ENCODE measurements at regions not wholly inside any gene's neighbourhood (a gene's known extent, or its start where the extent isn't known, plus 50 kb on each side); places are given as distances from the start of the nearest gene placed in this dataset.

- H3K4me3 ChIP-seq (ENCODE audit: low read depth, low read length) = no peak overlapping the region
- peak; percentile 64 for DNase-seq (ENCODE audit: low read depth)
Observed at GRCh38 chr12:115203701-115204100, 519.7 kb upstream of the TBX3 start.

- no peak overlapping the region for H3K4me3 ChIP-seq (ENCODE audit: low read depth, low read length)
- DNase-seq (ENCODE audit: low read depth) = no peak
Observed at GRCh38 chr12:115201966-115202365, 518.0 kb upstream of the TBX3 start.

GRCh38 chr12:115199831-115200230, 515.9 kb upstream of the TBX3 start:
- DNase-seq (ENCODE audit: low read depth) = peak; percentile 65
- H3K4me3 ChIP-seq (ENCODE audit: low read depth, low read length) = no peak overlapping the region

DNA sequence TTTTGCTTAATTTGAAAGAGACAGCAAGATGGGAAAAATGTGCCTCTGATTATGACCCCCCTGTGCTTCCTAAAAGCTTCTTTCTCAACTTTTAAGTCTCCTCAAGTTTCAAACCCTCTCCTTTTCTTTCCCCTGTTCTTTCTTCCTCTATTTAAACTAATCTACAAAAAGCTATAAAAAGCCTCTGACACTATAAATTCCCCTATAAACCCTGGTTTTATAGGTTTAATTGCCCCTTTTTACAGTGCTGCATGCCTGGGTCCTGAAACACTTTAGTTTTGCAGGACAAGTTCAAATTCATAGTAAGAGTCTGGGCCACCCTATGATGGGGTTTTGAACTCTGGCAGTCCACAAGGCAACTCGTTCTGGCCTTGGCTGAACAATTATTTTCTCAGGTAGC, 510.9 kb upstream of the TBX3 start:
- DNase-seq (ENCODE audit: low read depth) = no peak
- H3K4me3 ChIP-seq (ENCODE audit: low read depth, low read length) = no peak overlapping the region

- no peak for DNase-seq (ENCODE audit: low read depth)
- H3K4me3 ChIP-seq (ENCODE audit: low read depth, low read length) = no peak overlapping the region
Observed at GRCh38 chr12:115194448-115194847, 510.5 kb upstream of the TBX3 start.

- DNase-seq (ENCODE audit: low read depth) = no peak
- no peak overlapping the region for H3K4me3 ChIP-seq (ENCODE audit: low read depth, low read length)
Observed at GRCh38 chr12:115191342-115191741, 507.4 kb upstream of the TBX3 start.

DNA sequence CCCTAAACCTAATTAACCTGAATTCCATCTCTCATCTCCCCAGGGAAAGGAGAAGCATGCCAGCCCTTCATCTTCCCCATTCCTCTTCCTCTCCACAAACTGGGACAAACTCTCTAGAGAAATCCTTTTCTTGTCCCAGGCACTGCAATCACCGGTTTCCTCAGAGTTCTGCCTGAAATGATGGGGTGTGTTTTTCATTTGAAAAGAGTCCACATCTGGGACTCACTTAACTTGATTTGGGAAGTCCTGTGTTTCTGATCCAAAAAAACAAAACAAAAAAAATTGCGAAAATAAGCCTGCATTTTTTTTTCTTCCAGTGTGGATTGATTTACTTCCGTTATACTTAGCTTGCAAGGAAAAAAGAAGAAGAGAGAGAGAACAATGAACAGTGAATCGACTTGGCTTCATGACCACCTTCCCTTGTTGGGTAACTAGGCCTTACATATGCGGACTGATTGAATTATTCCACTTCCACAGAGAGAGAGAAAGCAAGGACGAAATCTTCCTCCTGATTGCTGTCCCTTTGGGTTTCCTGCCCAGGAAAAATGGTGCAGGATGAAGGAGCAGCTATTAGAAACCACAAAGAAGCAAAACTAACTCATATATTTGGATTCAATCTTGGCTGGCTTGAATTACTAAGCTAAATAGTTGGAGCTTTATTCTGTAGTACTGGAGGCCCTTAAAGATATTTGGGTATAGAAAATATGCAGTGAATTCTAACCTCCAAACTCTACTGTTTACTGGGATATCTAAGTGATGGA, 506.2 kb upstream of the TBX3 start:
- DNase-seq (ENCODE audit: low read depth) = no peak
- H3K4me3 ChIP-seq (ENCODE audit: low read depth, low read length) = no peak overlapping the region

DNA sequence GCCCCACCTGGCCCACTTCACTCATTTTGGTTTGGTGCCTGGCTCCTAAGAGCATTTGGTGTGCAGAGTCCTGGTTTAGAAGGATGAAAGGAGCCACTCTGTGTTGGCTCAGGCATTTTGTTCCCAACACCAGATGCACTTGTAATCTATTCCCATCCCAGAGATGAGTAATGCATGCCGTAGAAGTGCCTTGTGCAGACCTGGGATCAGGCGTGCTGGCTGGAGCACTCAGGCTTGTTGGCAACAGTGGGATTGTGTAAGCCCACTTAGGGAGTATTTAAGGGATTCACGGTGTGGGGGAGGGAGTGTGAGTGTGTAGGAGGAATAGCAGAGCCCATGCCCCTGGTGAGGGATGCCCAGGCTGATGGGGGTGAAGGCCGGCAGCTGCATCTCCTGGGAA, 501.5 kb upstream of the TBX3 start:
- H3K4me3 ChIP-seq (ENCODE audit: low read depth, low read length) = no peak overlapping the region
- peak; percentile 39 for DNase-seq (ENCODE audit: low read depth)

DNA sequence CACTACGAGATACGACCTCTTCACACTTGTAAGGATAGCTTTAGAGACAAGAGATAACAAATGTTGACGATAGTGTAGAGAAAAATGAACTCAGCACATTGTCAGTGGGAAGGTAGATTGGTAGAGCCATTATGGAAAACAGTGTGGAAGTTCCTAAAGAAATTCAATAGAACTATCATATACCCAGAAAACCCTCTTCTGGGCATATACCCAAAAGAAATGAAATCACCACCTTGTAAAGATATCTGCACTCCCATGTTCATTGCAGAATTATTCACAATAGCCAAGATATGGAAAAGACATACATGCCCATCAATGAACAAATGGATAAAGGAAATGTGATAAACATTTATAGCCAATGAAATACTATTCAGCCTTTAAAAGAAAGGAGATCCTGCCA, 499.8 kb upstream of the TBX3 start:
- no peak for DNase-seq (ENCODE audit: low read depth)

DNA sequence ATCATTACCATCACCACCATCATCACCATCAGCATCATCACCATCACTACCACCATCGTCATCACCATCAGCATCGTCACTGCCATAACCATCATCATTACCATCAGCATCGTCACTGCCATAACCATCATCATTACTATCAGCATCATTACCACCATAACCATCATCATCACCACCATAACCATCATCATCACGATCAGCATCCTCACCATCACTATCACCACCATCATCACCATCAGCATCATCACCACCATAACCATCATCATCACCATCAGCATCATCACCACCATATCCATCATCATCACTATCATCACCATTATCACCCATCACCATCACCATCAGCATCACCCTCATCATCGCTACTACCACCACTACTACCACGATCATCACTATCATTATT, 493.9 kb upstream of the TBX3 start:
- no peak overlapping the region for H3K4me3 ChIP-seq (ENCODE audit: low read depth, low read length)
- DNase-seq (ENCODE audit: low read depth) = no peak

More for the DNA sequence above, 499.8 kb upstream of the TBX3 start:
- no peak overlapping the region for H3K4me3 ChIP-seq (ENCODE audit: low read depth, low read length)

DNA sequence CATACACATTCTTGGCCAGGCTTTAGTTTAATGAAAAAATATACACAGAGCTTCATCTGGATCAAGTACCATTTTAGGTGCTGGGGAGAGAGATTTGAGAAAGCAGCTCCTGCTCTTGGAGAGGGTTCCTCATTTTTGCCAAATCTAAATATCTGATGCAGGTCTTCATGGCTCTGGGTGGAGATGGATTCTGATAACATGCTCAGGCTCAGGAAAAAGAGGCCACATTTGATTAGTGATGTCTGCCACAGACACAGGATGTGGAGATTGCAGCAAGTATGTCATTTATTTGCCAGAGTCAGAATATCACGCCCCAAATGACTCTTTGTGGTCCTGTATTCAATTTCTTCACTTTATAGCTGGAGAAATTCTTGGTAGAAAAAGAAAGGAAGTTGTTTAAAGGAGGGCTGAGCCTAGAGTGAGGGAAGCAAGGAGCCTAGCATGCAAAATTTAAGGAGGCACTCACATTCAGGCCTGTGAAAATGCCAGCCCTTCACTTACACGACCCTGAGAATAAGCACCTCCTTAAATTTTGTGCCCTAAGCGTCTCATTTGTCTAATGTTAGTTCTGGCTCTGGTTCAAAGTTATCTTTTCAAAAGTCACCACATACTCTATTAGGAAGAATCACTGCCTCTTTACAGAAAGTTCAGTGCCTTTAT, 492.9 kb upstream of the TBX3 start:
- no peak overlapping the region for H3K4me3 ChIP-seq (ENCODE audit: low read depth, low read length)
- DNase-seq (ENCODE audit: low read depth) = no peak

DNA sequence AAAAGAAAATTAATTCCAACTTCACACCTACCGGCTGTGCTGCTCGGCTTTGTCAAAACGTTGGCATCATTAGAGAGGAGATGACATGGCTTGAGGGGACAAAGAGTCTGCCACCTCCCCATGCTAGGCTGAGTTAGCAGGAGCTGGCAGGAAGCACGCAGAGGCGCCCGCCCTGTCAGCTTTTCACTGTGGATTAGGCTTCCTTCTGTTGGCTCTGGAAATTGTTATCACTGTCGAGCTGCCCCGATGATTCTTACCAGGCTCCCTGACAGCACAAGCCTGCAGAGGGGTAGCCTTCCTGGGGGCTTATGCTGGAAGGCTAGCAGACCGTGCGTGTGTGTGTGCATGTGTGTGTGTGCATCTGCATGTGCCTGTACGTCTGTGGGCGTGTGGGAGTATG, 490.9 kb upstream of the TBX3 start:
- DNase-seq (ENCODE audit: low read depth) = no peak
- H3K4me3 ChIP-seq (ENCODE audit: low read depth, low read length) = no peak overlapping the region

DNA sequence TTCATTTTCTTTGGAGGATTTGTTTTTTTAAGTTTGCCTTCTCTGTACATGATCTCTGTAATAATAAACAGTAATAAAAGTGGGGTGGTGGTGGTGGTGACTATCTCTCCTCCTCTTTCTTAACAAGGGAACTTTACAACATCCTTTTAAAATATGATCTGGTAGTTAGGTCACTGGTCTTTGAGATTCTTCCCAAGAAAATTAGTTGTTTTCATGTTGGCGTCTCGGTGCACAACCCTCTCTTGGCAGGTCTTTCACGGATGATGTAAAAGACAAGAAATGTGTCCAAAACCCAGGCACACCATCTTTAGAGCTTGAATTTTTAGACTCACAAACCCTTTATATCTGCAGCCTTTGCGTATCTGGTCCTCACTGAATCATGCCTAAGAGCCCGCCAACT, 488.5 kb upstream of the TBX3 start:
- no peak overlapping the region for H3K4me3 ChIP-seq (ENCODE audit: low read depth, low read length)
- no peak for DNase-seq (ENCODE audit: low read depth)

DNA sequence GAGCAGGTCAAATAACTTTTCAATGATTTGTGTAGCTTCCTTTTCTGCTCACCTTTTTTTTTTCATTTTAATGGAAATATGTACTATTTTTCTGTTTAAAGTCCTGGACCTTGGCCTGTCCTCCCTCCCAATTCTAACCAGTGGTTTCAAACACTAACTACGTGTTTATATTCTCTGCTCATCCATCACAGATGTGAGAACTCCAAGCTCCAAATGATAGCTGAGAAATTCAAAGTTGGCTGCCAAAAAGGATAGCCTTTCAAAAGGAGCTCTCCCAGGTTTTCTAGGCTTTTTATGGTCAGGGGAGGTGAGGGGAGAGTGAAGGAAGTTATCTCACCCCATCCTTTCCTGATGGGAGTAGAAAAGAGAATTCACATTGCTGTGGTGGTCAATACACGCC, 486.0 kb upstream of the TBX3 start:
- H3K4me3 ChIP-seq (ENCODE audit: low read depth, low read length) = no peak overlapping the region
- no peak for DNase-seq (ENCODE audit: low read depth)

DNA sequence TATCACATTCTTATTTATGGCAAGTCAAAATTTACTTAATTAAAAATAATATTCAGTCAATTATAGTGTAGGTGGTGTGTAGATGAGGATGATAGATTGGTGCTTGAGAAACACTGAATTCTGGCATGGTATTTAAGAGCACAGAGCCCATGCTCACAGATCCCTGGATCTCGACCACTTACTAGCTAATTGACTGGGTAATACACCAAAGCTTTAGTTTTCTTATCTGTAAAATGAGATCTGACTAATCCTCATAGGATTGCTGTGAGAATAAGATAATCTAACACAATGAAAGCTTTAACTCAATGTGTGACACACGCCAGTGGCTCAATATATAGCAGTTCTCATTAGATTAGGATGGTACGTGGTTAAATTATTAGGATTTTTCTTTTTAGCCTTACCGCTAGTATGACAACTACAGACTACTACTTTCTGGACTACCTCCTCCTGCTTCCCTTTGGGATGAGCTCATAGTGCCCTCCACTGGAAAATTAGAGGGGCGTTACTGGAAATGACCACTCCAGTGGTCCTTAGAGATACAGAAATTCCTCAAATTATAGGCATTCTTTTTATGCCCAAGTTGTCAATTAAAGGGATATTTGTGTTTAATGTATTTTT, 482.8 kb upstream of the TBX3 start:
- no peak overlapping the region for H3K4me3 ChIP-seq (ENCODE audit: low read depth, low read length)
- no peak for DNase-seq (ENCODE audit: low read depth)

- DNase-seq (ENCODE audit: low read depth) = no peak
- no peak overlapping the region for H3K4me3 ChIP-seq (ENCODE audit: low read depth, low read length)
Observed at GRCh38 chr12:115163710-115164109, 479.7 kb upstream of the TBX3 start.

DNA sequence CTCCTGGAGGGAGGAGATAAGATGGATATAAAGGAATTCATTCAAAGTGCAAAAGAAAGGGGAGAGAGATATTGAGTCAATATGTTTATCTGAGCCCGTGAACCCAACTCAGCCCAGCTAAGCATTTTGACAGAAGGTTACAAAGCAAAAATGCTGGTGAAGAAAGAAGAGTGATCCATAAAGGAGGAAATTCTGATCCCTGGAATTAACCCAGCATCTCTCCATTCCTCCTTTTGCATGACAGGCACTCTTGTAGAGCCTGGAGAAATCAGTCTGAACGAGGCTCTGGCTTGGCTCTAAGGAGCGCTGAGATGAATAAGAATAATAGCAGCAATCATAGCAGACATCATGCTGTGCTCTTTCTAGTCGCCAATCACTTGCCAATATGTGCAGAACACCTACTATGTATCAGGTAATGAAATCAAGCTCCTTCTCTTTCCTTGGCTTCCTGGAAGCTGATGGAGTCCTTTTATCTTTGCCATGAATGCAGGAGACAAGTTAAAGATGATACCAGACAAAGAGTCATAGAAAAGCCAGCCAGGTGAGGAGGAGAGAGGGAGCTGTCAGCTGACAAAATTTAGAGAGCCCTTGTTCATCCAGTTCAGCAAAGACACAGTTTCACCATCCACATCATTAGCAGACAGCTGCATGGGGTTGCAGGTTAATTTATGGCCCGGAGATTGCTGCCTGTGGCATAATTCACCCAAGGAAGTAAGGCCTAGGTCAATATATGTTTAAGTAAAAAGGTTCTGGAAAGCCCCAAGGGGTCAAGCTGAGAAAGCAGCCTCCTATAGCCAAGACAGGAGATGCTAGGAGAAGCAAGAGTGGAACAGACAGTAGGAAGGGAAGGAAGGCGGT, 476.5 kb upstream of the TBX3 start:
- no peak for DNase-seq (ENCODE audit: low read depth)
- no peak overlapping the region for H3K4me3 ChIP-seq (ENCODE audit: low read depth, low read length)

DNA sequence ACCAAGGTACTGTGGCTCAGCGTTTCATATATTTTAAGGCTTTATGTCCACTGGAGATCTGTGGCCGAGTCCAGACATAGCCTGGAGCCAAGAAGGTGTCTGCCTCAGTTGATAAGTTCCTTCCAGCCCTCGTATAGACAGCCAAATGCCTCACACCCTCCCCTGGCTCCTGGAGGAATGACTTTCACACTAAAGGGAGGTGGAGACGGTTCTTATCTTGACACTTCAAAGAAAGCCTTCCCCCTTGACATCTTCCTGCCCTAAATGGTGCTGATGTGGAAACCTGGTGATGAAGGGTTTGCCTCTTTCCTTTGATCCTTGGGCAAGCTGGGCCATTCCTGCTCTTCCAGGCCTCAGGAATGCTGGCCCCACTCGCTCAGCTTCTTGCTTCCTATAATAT, 474.8 kb upstream of the TBX3 start:
- DNase-seq (ENCODE audit: low read depth) = no peak
- H3K4me3 ChIP-seq (ENCODE audit: low read depth, low read length) = no peak overlapping the region

DNA sequence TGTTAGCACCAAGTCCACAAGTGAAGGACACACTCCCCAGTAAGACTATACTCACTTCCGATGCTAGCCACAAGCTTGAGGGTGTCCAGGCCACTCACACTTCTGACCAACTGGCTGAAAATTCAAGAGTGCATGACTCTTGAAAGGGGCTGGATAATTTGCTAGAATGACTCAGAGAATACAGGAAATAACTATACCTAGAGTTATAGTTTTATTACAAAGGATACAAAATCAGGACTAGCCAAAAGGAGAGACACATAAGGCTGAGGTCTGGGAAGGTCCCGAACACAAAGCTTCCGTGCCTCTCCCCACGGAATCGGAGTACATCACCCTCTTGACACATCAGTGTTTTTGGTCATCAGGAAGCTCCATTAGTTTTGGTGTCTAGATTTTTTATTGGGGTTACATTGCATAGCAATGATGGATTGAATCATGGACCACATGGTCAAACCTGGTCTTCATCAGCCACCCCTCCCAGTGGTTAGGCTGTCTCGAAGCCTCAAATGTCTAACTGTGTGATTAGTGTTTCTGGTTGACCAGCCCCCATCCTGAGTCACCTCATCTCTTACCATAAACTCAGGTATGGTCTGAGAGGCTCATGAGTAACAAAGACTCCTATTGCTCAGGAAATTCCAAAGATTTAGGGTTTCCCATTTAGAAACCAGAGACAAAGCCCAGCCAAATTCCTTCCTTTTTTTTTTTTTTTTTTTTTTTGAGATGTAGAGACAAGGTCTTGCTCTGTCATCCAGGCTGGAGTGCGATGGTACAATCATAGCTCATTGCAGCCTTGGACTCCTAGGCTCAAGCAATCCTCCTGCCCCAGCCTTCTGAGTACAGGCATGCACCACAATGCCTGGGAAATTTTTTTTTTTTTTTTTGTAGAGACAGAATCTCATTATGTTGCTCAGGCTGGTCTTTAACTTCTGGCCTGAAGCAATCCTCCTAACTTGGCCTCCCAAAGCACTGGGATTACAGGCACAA, 472.0 kb upstream of the TBX3 start:
- peak; percentile 72 for DNase-seq (ENCODE audit: low read depth)

More for the DNA sequence above, 472.0 kb upstream of the TBX3 start:
- H3K4me3 ChIP-seq (ENCODE audit: low read depth, low read length) = no peak overlapping the region

All from skeletal muscle cell (primary cell).